Lower lobe of right lung (tissue), 2 donors: ENCODE measurements at regions not wholly inside any gene's neighbourhood (a gene's known extent, or its start where the extent isn't known, plus 50 kb on each side); places are given as distances from the start of the nearest gene placed in this dataset.
"Not testable (repeated sequence)": the region's sequence is repeated elsewhere in the genome, so short reads cannot be mapped to it uniquely, and the experiment has no call there.

Experiments
- ATAC-seq, 2 donors: fragments of 200-7000 bp; cut with Tn5 transposase; one replicate each; pipeline ENCODE4 v1.9.1; 2020 to 2022; ENCODE audit warnings: mild to moderate bottlenecking in 2 of 2, moderate library complexity in 2 of 2
- DNase-seq: peaks from one replicate; pipeline ENCODE4 v3.0.0-alpha.2; 2020
- H3K27ac ChIP-seq: fragments of 200-600 bp; one replicate; pipeline ENCODE4 v1.8.0; 2022
- H3K27me3 ChIP-seq: fragments of 200-600 bp; one replicate; pipeline ENCODE4 v1.8.0; 2022; ENCODE audit warnings: low read depth
- H3K36me3 ChIP-seq: fragments of 200-600 bp; one replicate; pipeline ENCODE4 v1.8.0; 2022; ENCODE audit warnings: mild to moderate bottlenecking
- H3K4me1 ChIP-seq: fragments of 200-600 bp; one replicate; pipeline ENCODE4 v1.8.0; 2022
- H3K4me3 ChIP-seq: fragments of 200-600 bp; one replicate; pipeline ENCODE4 v1.8.0; 2022; ENCODE audit warnings: mild to moderate bottlenecking
- H3K9me3 ChIP-seq: fragments of 200-600 bp; one replicate; pipeline ENCODE4 v1.8.0; 2022
- intact Hi-C: fragments of 100-400 bp; cut with DNase I; formaldehyde crosslinking; loops from one replicate; pipeline ENCODE4 v1.11.0; 2022
- TF ChIP-seq, protein P1 (sequence below): fragments of 200-600 bp; IDR thresholded peaks from one replicate; pipeline ENCODE4 v1.8.0; 2022; ENCODE audit warnings: antibody characterized with exemption, mild to moderate bottlenecking
- donor health status: DM: no; HTN: yes; CAD: no; lungs with severe emphysema.

DNA sequence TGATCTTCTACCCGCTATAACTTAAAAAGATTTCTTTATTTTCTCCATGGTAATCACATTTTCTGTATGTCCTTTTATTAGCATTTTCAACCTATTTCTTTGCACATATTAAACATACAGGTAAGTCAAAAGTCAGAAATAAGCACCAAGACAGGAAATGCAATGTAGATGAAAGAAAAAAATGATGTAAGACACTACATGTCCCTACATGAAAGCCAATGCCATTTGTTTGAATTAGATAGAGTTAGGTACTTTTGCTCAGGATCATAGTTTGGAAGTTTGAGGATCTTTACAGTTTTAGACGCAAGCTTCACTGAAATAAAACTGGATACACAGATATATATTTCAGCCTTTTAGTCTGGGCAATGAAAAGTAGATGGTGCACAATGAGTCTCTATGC lies 453.1 kb upstream of the MEF2C start:
- DNase-seq (no peak), ATAC-seq (no peak)
- no peaks in the 10 kb centered on the region for H3K4me1 ChIP-seq
- intact Hi-C loops: no loop called here
- no peak overlapping the region for H3K27ac ChIP-seq
- no peaks in the 10 kb centered on the region for H3K9me3 ChIP-seq
- no peaks in the 10 kb centered on the region for H3K27me3 ChIP-seq
- TF ChIP-seq, protein P1, sequence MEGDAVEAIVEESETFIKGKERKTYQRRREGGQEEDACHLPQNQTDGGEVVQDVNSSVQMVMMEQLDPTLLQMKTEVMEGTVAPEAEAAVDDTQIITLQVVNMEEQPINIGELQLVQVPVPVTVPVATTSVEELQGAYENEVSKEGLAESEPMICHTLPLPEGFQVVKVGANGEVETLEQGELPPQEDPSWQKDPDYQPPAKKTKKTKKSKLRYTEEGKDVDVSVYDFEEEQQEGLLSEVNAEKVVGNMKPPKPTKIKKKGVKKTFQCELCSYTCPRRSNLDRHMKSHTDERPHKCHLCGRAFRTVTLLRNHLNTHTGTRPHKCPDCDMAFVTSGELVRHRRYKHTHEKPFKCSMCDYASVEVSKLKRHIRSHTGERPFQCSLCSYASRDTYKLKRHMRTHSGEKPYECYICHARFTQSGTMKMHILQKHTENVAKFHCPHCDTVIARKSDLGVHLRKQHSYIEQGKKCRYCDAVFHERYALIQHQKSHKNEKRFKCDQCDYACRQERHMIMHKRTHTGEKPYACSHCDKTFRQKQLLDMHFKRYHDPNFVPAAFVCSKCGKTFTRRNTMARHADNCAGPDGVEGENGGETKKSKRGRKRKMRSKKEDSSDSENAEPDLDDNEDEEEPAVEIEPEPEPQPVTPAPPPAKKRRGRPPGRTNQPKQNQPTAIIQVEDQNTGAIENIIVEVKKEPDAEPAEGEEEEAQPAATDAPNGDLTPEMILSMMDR: no peak
- H3K4me3 ChIP-seq: no peak overlapping the region
- no peaks in the 10 kb centered on the region for H3K36me3 ChIP-seq

DNA sequence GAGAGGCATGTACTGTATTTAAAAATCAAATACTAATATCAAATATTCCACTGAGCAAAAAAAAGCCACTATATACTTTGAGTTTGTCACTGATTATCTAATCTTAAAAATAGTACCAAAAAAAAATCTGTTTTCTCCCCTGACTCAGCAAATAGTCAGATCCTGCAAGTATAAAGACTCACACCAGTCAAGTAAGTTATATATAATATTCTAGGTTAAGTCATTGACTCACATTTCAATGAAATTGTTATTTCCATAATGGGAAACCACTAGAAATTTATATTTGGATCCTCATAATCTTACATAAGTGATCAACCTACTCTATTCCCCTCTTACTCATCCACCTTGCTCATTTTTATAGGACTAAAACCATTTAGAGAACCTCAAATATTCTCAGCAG lies 447.2 kb upstream of the MEF2C start:
- intact Hi-C loops: no loop called here
- ATAC-seq (no peak), DNase-seq (no peak)
- Histone ChIP-seq H3K9me3 (no peaks in the 10 kb centered on the region), H3K27ac (no peak overlapping the region), H3K4me1 (no peaks in the 10 kb centered on the region), H3K4me3 (no peak overlapping the region), H3K36me3 (no peaks in the 10 kb centered on the region), H3K27me3 (no peaks in the 10 kb centered on the region)
- TF ChIP-seq, protein P1: no peak

DNA sequence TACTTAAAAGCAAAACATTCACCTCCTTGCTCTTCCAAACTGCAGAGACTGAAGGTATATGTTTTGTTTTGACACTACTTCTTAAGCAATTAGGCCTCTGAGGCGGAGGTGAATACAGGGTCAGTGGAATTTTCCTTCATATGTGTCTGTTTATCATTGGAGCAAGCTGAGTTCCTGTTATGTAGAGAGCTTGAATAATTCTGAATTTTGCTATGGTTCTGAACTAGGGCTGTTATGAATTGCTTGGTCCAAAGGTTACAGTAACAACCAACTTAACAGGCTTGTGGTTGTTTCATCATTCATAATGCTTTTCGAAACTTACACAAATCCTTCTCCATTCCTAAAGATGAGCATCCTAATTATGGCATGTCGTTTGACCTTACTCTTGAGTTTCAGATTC lies 444.6 kb upstream of the MEF2C start:
- intact Hi-C loops: no loop called here
- TF ChIP-seq, protein P1: no peak
- H3K9me3 ChIP-seq: no peaks in the 10 kb centered on the region
- DNase-seq (no peak), ATAC-seq (no peak)
- no peak overlapping the region for H3K4me3 ChIP-seq
- H3K27me3 ChIP-seq: no peaks in the 10 kb centered on the region
- no peaks in the 10 kb centered on the region for H3K4me1 ChIP-seq
- no peak overlapping the region for H3K27ac ChIP-seq
- H3K36me3 ChIP-seq: no peaks in the 10 kb centered on the region

DNA sequence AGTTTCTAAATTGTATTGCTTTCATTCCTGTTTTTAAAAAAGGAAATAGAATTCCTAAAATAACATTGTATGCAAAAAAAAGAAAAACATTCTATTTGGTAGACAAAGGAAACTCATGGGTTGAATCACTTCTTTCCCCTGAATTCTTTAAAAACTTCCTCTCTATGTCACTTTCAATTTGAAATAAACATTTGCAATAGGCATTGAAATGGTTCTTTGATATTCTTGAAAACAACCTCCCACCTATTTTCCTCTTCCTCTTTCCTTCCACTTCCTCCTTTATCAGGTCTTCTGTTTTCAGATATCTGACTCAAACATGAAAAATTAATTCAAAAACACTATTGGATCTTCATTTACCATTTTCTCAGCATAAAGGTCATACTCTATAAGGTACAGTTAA lies 442.0 kb upstream of the MEF2C start:
- Histone ChIP-seq H3K9me3 (no peaks in the 10 kb centered on the region), H3K36me3 (no peaks in the 10 kb centered on the region), H3K27ac (no peak overlapping the region), H3K4me3 (no peak overlapping the region), H3K27me3 (no peaks in the 10 kb centered on the region), H3K4me1 (no peaks in the 10 kb centered on the region)
- no peak for DNase-seq
- no peak for ATAC-seq
- intact Hi-C loops: no loop called here
- TF ChIP-seq, protein P1: no peak

DNA sequence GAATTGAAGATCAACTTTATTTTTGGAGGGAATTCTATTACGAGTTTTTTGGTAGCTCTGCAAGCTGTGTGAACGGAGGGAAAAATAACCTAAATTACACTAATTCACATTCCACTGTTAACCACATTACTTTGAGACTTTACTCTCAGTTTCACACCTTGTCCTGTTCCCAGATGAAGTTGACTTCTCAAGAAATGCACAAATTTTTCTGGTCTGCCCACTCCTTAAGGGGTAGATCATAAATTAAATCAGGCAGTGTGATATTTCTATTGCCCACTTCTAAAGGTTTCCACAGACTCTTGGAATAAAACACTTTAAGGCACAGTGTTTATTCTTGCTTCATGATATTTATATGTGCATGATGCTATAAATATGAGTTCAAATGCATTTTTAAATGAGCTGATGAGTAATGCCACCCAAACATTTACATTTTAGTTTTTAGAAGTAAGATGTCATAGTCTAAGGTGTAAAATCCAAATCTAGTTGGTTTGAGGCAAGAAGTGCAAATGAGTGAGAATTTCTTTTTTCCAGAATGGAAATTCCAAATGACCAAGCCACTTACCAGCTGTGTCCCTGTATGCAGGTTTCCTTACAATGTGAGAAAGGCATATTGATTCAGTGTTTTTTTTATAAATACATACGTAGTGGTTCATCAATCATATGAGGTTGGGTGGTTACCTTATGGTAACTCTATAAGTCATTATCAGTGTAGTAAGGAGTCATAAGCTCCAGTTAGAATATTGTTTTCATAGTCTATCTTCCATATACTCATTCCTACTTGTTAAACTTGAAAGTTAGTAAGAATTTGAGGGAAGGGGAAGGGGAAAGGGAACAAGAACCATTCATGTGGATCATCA lies 437.7 kb upstream of the MEF2C start:
- no peaks in the 10 kb centered on the region for H3K27me3 ChIP-seq
- no peak for ATAC-seq
- intact Hi-C loops: no loop called here
- DNase-seq: no peak
- no peaks in the 10 kb centered on the region for H3K4me1 ChIP-seq
- no peak overlapping the region for H3K27ac ChIP-seq
- H3K9me3 ChIP-seq: no peaks in the 10 kb centered on the region
- no peaks in the 10 kb centered on the region for H3K36me3 ChIP-seq
- TF ChIP-seq, protein P1: no peak
- no peak overlapping the region for H3K4me3 ChIP-seq

DNA sequence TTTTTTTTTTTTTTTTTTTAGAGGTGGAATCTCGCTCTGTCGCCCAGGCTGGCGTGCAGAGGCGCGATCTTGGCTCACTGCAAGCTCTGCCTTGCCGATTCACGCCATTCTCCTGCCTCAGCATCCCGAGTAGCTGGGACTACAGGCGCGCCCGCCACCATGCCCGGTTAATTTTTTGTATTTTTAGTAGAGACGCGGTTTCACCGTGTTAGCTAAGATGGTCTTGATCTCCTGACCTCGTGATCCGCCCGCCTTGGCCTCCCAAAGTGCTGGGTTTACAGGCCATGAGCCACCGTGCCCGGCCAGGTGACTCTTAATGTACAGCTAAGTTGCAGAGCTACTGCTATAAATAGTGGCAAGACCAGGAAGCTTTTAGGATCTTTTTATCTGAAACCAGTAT lies 434.9 kb upstream of the MEF2C start:
- H3K9me3 ChIP-seq, H3K27ac ChIP-seq, H3K36me3 ChIP-seq, H3K4me1 ChIP-seq, H3K27me3 ChIP-seq, ATAC-seq, H3K4me3 ChIP-seq, intact Hi-C loops, DNase-seq: not testable (repeated sequence)
